ENCODE measurements at regions not wholly inside any gene's neighbourhood (a gene's known extent, or its start where the extent isn't known, plus 50 kb on each side); places are given as distances from the start of the nearest gene placed in this dataset.

DNA sequence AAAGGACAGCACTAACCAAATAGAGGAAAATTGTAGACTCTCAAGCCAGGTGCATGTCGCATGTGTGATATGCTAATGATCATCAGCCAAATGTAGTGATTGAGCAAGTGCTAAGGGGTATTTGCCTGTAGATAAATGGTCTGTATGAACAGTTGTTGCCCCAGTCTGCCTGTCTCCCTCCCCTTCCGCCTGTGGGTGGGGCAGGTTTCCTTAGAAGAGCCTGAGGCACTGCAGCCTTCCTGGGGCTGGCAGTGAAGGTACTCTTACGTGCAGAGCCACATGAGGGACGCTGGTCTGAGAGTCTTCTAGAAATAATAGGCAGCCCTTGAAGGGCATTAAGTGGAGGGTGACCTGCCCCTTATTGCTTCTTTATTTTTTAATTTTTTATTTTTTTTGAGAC lies 152.1 kb downstream of the SNX10 start:
- TF ChIP-seq POLR2A (IDR thresholded peaks at IDR 0.05): no peak
- TF ChIP-seq, protein P1, sequence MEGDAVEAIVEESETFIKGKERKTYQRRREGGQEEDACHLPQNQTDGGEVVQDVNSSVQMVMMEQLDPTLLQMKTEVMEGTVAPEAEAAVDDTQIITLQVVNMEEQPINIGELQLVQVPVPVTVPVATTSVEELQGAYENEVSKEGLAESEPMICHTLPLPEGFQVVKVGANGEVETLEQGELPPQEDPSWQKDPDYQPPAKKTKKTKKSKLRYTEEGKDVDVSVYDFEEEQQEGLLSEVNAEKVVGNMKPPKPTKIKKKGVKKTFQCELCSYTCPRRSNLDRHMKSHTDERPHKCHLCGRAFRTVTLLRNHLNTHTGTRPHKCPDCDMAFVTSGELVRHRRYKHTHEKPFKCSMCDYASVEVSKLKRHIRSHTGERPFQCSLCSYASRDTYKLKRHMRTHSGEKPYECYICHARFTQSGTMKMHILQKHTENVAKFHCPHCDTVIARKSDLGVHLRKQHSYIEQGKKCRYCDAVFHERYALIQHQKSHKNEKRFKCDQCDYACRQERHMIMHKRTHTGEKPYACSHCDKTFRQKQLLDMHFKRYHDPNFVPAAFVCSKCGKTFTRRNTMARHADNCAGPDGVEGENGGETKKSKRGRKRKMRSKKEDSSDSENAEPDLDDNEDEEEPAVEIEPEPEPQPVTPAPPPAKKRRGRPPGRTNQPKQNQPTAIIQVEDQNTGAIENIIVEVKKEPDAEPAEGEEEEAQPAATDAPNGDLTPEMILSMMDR (IDR thresholded peaks at IDR 0.05): peak in 1 of 7 experiments; percentile 10
- DNase-seq: peak in 1 of 4 donors; percentile 41
- no peak overlapping the region for H3K4me3 ChIP-seq
- no peak overlapping the region for H3K27ac ChIP-seq
- ATAC-seq: no peak
- intact Hi-C loops (cut with DNase I): no loop called here
- no peaks in the 10 kb centered on the region for H3K9me3 ChIP-seq
- WGBS, 2 donors: 46 to 56% methylated on average over 4 of the region's 4 CpGs
- H3K27me3 ChIP-seq: no peaks in the 10 kb centered on the region
- peaks cover 24% of the 10 kb centered on the region for H3K4me1 ChIP-seq
- no peaks in the 10 kb centered on the region for H3K36me3 ChIP-seq (replicated peaks in 1 of 2; ENCODE audit: insufficient read depth in 1 of 2, low read depth in 2 of 2)

DNA sequence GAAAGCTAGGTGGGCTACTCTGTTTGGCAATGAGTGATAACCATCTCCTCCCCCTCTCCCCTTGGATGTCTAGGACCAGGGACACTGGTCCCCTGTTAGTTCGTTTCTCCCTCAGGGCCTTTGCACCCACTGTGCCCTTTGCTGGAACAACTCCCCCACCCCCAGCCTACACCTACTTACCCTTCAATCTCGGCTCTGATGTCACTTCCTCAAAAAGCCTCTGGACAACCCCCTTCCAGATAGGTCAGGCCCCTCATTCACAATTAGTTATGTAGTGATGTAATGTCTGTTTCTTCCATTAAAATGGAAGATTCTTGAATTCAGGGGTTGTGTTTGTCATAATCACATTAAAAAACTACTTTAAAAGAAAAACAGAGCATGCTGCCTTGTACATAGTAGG lies 152.9 kb downstream of the SNX10 start:
- no peak for ATAC-seq
- H3K36me3 ChIP-seq (replicated peaks in 1 of 2; ENCODE audit: insufficient read depth in 1 of 2, low read depth in 2 of 2): no peaks in the 10 kb centered on the region
- 82 to 83% methylated on average over 2 of the region's 2 CpGs for WGBS, 2 donors

DNA sequence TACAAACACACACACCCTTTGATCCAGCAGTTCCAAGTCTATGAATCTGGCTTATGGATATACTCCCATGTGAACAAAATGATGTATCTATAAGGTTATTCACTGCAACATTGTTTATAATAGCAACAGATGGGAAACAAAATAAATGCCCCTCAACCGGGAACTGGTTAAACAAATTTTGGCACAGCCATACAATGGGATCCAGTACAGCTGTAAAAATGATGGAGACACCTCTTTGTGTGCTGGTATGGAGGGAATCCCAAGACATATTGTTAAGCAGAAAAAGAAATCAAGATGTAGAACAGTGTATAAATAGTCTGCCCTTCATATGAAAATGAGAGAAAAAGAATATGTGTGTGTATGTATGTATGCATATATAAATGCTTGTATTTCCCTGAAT lies 155.5 kb downstream of the SNX10 start:
- Histone ChIP-seq H3K4me1 (peaks cover 13% of the 10 kb centered on the region), H3K36me3 (replicated peaks in 1 of 2; ENCODE audit: insufficient read depth in 1 of 2, low read depth in 2 of 2) (no peaks in the 10 kb centered on the region), H3K27ac (no peak overlapping the region), H3K9me3 (no peaks in the 10 kb centered on the region), H3K27me3 (no peaks in the 10 kb centered on the region), H3K4me3 (no peak overlapping the region)
- TF ChIP-seq POLR2A (IDR thresholded peaks at IDR 0.05): no peak
- TF ChIP-seq, protein P1 (IDR thresholded peaks at IDR 0.05): no peak
- DNase-seq (no peak), ATAC-seq (no peak)
- WGBS, 2 donors: 70 to 79% methylated on average over 1 of the region's 1 CpG
- intact Hi-C loops (cut with DNase I): no loop called here

More for the DNA sequence above, 152.9 kb downstream of the SNX10 start:
- no peaks in the 10 kb centered on the region for H3K27me3 ChIP-seq
- H3K9me3 ChIP-seq: no peaks in the 10 kb centered on the region
- TF ChIP-seq, protein P1 (IDR thresholded peaks at IDR 0.05): no peak
- no peak for TF ChIP-seq POLR2A (IDR thresholded peaks at IDR 0.05)
- no peak for DNase-seq
- intact Hi-C loops (cut with DNase I): no loop called here
- no peak overlapping the region for H3K27ac ChIP-seq
- H3K4me3 ChIP-seq: no peak overlapping the region
- peaks cover 22% of the 10 kb centered on the region for H3K4me1 ChIP-seq

DNA sequence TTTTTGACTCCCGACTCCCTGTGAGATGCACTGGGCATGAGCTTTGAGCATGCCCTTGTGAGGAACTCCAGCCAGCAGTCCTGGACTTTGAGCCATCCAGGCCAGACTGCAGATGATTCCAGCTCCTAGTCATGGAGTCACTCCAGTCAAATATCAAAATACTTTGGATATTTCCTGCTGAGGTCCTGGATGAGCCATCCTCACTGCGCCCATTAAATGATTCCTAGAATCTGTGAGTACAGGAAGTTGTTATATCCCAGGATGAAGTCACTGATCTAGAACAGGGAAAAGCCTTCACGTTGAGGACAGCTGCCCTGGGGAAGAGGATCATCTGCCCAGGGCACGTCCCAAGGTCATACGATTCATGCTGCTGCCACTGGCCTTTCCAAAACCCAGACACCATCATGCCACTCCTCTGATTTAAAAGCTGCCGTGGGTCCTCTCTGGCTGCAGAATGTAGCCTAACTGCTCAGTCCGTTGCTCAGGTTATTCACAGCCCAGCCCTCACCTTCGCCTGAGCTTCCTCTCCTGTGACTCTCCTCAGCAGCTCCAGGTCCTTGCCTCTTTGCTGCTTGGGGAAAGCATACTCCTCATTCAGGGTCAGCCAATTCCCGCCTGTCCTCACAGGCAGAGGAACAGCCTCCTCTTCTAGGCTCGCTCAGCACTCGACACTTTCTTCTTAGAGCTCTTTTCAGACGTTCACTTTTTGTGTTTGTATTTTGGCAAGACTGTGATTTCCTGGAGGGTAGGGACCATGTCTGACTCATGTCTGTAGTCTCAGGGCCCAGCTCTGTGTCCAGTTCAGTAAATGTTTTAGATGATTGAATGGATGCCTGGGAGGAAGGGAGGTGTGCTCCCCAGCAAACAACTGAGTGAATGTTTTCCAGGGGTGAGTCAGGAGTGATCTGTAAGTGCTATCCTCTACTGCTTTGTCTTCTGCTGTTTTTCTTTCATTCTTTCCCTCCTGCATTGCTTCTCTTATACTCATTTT lies 157.8 kb downstream of the SNX10 start:
- Histone ChIP-seq H3K27me3 (no peaks in the 10 kb centered on the region), H3K36me3 (replicated peaks in 1 of 2; ENCODE audit: insufficient read depth in 1 of 2, low read depth in 2 of 2) (no peaks in the 10 kb centered on the region), H3K9me3 (no peaks in the 10 kb centered on the region), H3K4me3 (no peak overlapping the region), H3K27ac (peak overlapping the region in 3 of 4 donors; percentile 23 to 37 (median 33)), H3K4me1 (peaks cover 19% of the 10 kb centered on the region)
- WGBS, 2 donors: 70 to 74% methylated on average over 12 of the region's 12 CpGs
- no peak for ATAC-seq
- DNase-seq: no peak
- TF ChIP-seq, protein P1 (IDR thresholded peaks at IDR 0.05): no peak
- intact Hi-C loops (cut with DNase I): no loop called here
